ENCODE measurements at regions not wholly inside any gene's neighbourhood (a gene's known extent, or its start where the extent isn't known, plus 50 kb on each side); places are given as distances from the start of the nearest gene placed in this dataset.

GRCh38 chr11:26860091-26860780 lies 133.7 kb upstream of the FIBIN start:
- H3K4me3 ChIP-seq (ENCODE audit: insufficient read depth, low read depth, low read length), result no peak overlapping the region
- no peak overlapping the region for H3K9ac ChIP-seq (ENCODE audit: low read length)
- H4K20me1 ChIP-seq (ENCODE audit: insufficient read depth, low read length), result no peaks in the 10 kb centered on the region
- Mint-ChIP-seq H3K36me3 (ENCODE audit: low read depth, unreplicated experiment) (no peaks in the 10 kb centered on the region), H3K4me1 (ENCODE audit: low read depth, unreplicated experiment) (no peaks in the 10 kb centered on the region), H3K27ac (ENCODE audit: unreplicated experiment) (no peak overlapping the region), H3K27me3 (ENCODE audit: low read depth, unreplicated experiment) (no peaks in the 10 kb centered on the region), H3K9me3 (ENCODE audit: unreplicated experiment) (no peaks in the 10 kb centered on the region), H3K4me3 (ENCODE audit: unreplicated experiment) (no peak overlapping the region)
- no peak overlapping the region for H3K4me2 ChIP-seq (ENCODE audit: low read length)
- no peak overlapping the region for H2AFZ ChIP-seq (ENCODE audit: low read depth, low read length)
- no peak overlapping the region for H3K27ac ChIP-seq (ENCODE audit: low read depth, low read length)
- DNase-seq (ENCODE audit: low read depth) (no peak), FAIRE-seq (no peak)
- no peaks in the 10 kb centered on the region for H3K79me2 ChIP-seq (ENCODE audit: insufficient read depth, low read length)
- H3K36me3 ChIP-seq (ENCODE audit: insufficient read depth, low read length), result no peaks in the 10 kb centered on the region
- TF ChIP-seq EZH2 (IDR thresholded peaks at IDR 0.05; ENCODE audit: insufficient read depth, low read length), result no peak
- TF ChIP-seq CTCF (IDR thresholded peaks at IDR 0.05; ENCODE audit: insufficient read depth, low read depth, low read length), result no peak
- H3K4me1 ChIP-seq (ENCODE audit: insufficient read depth, low read length), result no peaks in the 10 kb centered on the region
- no peaks in the 10 kb centered on the region for H3K9me3 ChIP-seq (ENCODE audit: insufficient read depth, low read depth, low read length)
- H3K27me3 ChIP-seq (ENCODE audit: insufficient read depth, low read length), result no peaks in the 10 kb centered on the region

- Histone ChIP-seq H3K36me3 (ENCODE audit: insufficient read depth, low read length) (no peaks in the 10 kb centered on the region), H3K27ac (ENCODE audit: low read depth, low read length) (no peak overlapping the region), H3K27me3 (ENCODE audit: insufficient read depth, low read length) (no peaks in the 10 kb centered on the region), H3K9me3 (ENCODE audit: insufficient read depth, low read depth, low read length) (no peaks in the 10 kb centered on the region), H2AFZ (ENCODE audit: low read depth, low read length) (no peak overlapping the region), H3K9ac (ENCODE audit: low read length) (no peak overlapping the region), H3K4me1 (ENCODE audit: insufficient read depth, low read length) (no peaks in the 10 kb centered on the region), H3K4me3 (ENCODE audit: insufficient read depth, low read depth, low read length) (no peak overlapping the region), H4K20me1 (ENCODE audit: insufficient read depth, low read length) (no peaks in the 10 kb centered on the region), H3K79me2 (ENCODE audit: insufficient read depth, low read length) (no peaks in the 10 kb centered on the region), H3K4me2 (ENCODE audit: low read length) (no peak overlapping the region)
- Mint-ChIP-seq H3K27me3 (ENCODE audit: low read depth, unreplicated experiment) (no peaks in the 10 kb centered on the region), H3K4me3 (ENCODE audit: unreplicated experiment) (no peak overlapping the region), H3K27ac (ENCODE audit: unreplicated experiment) (no peak overlapping the region), H3K36me3 (ENCODE audit: low read depth, unreplicated experiment) (no peaks in the 10 kb centered on the region), H3K4me1 (ENCODE audit: low read depth, unreplicated experiment) (no peaks in the 10 kb centered on the region), H3K9me3 (ENCODE audit: unreplicated experiment) (no peaks in the 10 kb centered on the region)
- no peak for TF ChIP-seq CTCF (IDR thresholded peaks at IDR 0.05; ENCODE audit: insufficient read depth, low read depth, low read length)
- TF ChIP-seq EZH2 (IDR thresholded peaks at IDR 0.05; ENCODE audit: insufficient read depth, low read length), result no peak
- no peak for FAIRE-seq
- no peak for DNase-seq (ENCODE audit: low read depth)
Observed at GRCh38 chr11:26860895-26861294, 133.0 kb upstream of the FIBIN start.

GRCh38 chr11:26862801-26863200 lies 131.1 kb upstream of the FIBIN start:
- no peaks in the 10 kb centered on the region for H3K79me2 ChIP-seq (ENCODE audit: insufficient read depth, low read length)
- H3K36me3 Mint-ChIP-seq (ENCODE audit: low read depth, unreplicated experiment), result no peaks in the 10 kb centered on the region
- H3K27me3 Mint-ChIP-seq (ENCODE audit: low read depth, unreplicated experiment), result no peaks in the 10 kb centered on the region
- H2AFZ ChIP-seq (ENCODE audit: low read depth, low read length), result no peak overlapping the region
- no peaks in the 10 kb centered on the region for H3K4me1 Mint-ChIP-seq (ENCODE audit: low read depth, unreplicated experiment)
- DNase-seq (ENCODE audit: low read depth), result no peak
- H3K9me3 Mint-ChIP-seq (ENCODE audit: unreplicated experiment), result no peaks in the 10 kb centered on the region
- H3K27ac Mint-ChIP-seq (ENCODE audit: unreplicated experiment), result no peak overlapping the region
- H4K20me1 ChIP-seq (ENCODE audit: insufficient read depth, low read length), result no peaks in the 10 kb centered on the region
- H3K4me1 ChIP-seq (ENCODE audit: insufficient read depth, low read length), result no peaks in the 10 kb centered on the region
- no peaks in the 10 kb centered on the region for H3K9me3 ChIP-seq (ENCODE audit: insufficient read depth, low read depth, low read length)
- no peak overlapping the region for H3K4me3 Mint-ChIP-seq (ENCODE audit: unreplicated experiment)
- FAIRE-seq, result no peak
- H3K36me3 ChIP-seq (ENCODE audit: insufficient read depth, low read length), result no peaks in the 10 kb centered on the region
- H3K27ac ChIP-seq (ENCODE audit: low read depth, low read length), result no peak overlapping the region
- no peak overlapping the region for H3K4me3 ChIP-seq (ENCODE audit: insufficient read depth, low read depth, low read length)
- TF ChIP-seq CTCF (IDR thresholded peaks at IDR 0.05; ENCODE audit: insufficient read depth, low read depth, low read length) (no peak), EZH2 (IDR thresholded peaks at IDR 0.05; ENCODE audit: insufficient read depth, low read length) (no peak)
- no peak overlapping the region for H3K9ac ChIP-seq (ENCODE audit: low read length)
- H3K27me3 ChIP-seq (ENCODE audit: insufficient read depth, low read length), result no peaks in the 10 kb centered on the region
- no peak overlapping the region for H3K4me2 ChIP-seq (ENCODE audit: low read length)

All from astrocyte (in vitro differentiated cells and primary cell).